ENCODE measurements at regions not wholly inside any gene's neighbourhood (a gene's known extent, or its start where the extent isn't known, plus 50 kb on each side); places are given as distances from the start of the nearest gene placed in this dataset.
"Not testable (repeated sequence)": the region's sequence is repeated elsewhere in the genome, so short reads cannot be mapped to it uniquely, and the experiment has no call there.

DNA sequence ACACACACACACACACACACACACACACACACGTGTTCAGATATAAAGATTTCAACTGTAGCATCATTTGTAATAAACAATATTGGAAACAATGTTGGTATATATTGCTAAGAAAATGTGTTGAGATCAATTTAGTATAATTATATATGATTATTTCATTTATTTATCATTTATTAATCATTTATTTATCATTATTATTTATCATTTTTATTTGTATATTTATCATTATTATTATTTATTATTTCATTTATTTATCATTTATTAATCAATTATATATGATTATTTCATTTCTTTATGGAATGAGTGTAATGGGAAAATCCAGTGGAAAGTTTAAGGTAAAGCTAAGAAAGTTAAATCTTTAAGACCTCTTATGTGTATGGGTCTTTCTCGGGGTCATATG is 1223.4 kb upstream of the PCDH10 start:
- TF ChIP-seq, protein P1, sequence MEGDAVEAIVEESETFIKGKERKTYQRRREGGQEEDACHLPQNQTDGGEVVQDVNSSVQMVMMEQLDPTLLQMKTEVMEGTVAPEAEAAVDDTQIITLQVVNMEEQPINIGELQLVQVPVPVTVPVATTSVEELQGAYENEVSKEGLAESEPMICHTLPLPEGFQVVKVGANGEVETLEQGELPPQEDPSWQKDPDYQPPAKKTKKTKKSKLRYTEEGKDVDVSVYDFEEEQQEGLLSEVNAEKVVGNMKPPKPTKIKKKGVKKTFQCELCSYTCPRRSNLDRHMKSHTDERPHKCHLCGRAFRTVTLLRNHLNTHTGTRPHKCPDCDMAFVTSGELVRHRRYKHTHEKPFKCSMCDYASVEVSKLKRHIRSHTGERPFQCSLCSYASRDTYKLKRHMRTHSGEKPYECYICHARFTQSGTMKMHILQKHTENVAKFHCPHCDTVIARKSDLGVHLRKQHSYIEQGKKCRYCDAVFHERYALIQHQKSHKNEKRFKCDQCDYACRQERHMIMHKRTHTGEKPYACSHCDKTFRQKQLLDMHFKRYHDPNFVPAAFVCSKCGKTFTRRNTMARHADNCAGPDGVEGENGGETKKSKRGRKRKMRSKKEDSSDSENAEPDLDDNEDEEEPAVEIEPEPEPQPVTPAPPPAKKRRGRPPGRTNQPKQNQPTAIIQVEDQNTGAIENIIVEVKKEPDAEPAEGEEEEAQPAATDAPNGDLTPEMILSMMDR (conservative IDR thresholded peaks at IDR 0.05 in 1 of 2, IDR thresholded peaks at IDR 0.05 in 1 of 2; ENCODE audit: extremely low read depth in 1 of 2, insufficient read depth in 1 of 2, low read depth in 1 of 2, low read length in 2 of 2), result not testable (repeated sequence)
- TF ChIP-seq EZH2 (IDR thresholded peaks at IDR 0.05; ENCODE audit: borderline replicate concordance, low read length), result not testable (repeated sequence)
